ENCODE measurements at regions not wholly inside any gene's neighbourhood (a gene's known extent, or its start where the extent isn't known, plus 50 kb on each side); places are given as distances from the start of the nearest gene placed in this dataset.

- no peak for DNase-seq (ENCODE audit: low read depth)
- ChIA-PET CTCF (no interaction called here), POLR2A (no interaction called here)
- H3K36me3 ChIP-seq (ENCODE audit: control insufficient read depth, insufficient read depth, low read length), result no peaks in the 10 kb centered on the region
- H3K27me3 ChIP-seq (ENCODE audit: control insufficient read depth, insufficient read depth, low read length), result no peaks in the 10 kb centered on the region
- no peak overlapping the region for H3K4me3 ChIP-seq (ENCODE audit: low read depth, low read length)
- no peak for TF ChIP-seq CTCF (IDR thresholded peaks at IDR 0.05; ENCODE audit: insufficient read depth, low read depth, low read length)
Measured at GRCh38 chr3:16743276-16743675, 138.1 kb upstream of the DAZL start.

- Histone ChIP-seq H3K4me3 (ENCODE audit: low read depth, low read length) (no peak overlapping the region), H3K36me3 (ENCODE audit: control insufficient read depth, insufficient read depth, low read length) (no peaks in the 10 kb centered on the region), H3K27me3 (ENCODE audit: control insufficient read depth, insufficient read depth, low read length) (no peaks in the 10 kb centered on the region)
- POLR2A ChIA-PET, result no interaction called here
- DNase-seq (ENCODE audit: low read depth), result no peak
- no peak for TF ChIP-seq CTCF (IDR thresholded peaks at IDR 0.05; ENCODE audit: insufficient read depth, low read depth, low read length)
- CTCF ChIA-PET, result interaction anchor here (1.0 kb wide), 1 partner anchor 8 kb away, joined by 3 read pairs; no protein-coding TSS in a partner anchor
Measured at GRCh38 chr3:16759227-16759903, 125.4 kb upstream of the PLCL2 start.

GRCh38 chr3:16761571-16761970 is 123.2 kb upstream of the PLCL2 start:
- peak; percentile 52 for DNase-seq (ENCODE audit: low read depth)
- TF ChIP-seq CTCF (IDR thresholded peaks at IDR 0.05; ENCODE audit: insufficient read depth, low read depth, low read length), result no peak
- Histone ChIP-seq H3K27me3 (ENCODE audit: control insufficient read depth, insufficient read depth, low read length) (no peaks in the 10 kb centered on the region), H3K4me3 (ENCODE audit: low read depth, low read length) (no peak overlapping the region), H3K36me3 (ENCODE audit: control insufficient read depth, insufficient read depth, low read length) (no peaks in the 10 kb centered on the region)
- POLR2A ChIA-PET, result no interaction called here
- CTCF ChIA-PET, result no interaction called here

- Histone ChIP-seq H3K4me3 (ENCODE audit: low read depth, low read length) (no peak overlapping the region), H3K36me3 (ENCODE audit: control insufficient read depth, insufficient read depth, low read length) (no peaks in the 10 kb centered on the region), H3K27me3 (ENCODE audit: control insufficient read depth, insufficient read depth, low read length) (no peaks in the 10 kb centered on the region)
- no peak for DNase-seq (ENCODE audit: low read depth)
- no peak for TF ChIP-seq CTCF (IDR thresholded peaks at IDR 0.05; ENCODE audit: insufficient read depth, low read depth, low read length)
- CTCF ChIA-PET, result interaction anchor here (0.5 kb wide), 1 partner anchor 268 kb away, joined by 3 read pairs; no protein-coding TSS in a partner anchor
- POLR2A ChIA-PET, result interaction anchor here (0.6 kb wide), 1 partner anchor 13 kb away, joined by 6 read pairs; no protein-coding TSS in a partner anchor
Measured at GRCh38 chr3:16765661-16766060, 119.1 kb upstream of the PLCL2 start.

- no peak for DNase-seq (ENCODE audit: low read depth)
- Histone ChIP-seq H3K4me3 (ENCODE audit: low read depth, low read length) (no peak overlapping the region), H3K27me3 (ENCODE audit: control insufficient read depth, insufficient read depth, low read length) (no peaks in the 10 kb centered on the region), H3K36me3 (ENCODE audit: control insufficient read depth, insufficient read depth, low read length) (no peaks in the 10 kb centered on the region)
- peak; percentile 8; the same call in 1 of the 2 replicates for TF ChIP-seq CTCF (IDR thresholded peaks at IDR 0.05; ENCODE audit: insufficient read depth, low read depth, low read length)
- CTCF ChIA-PET, result interaction anchor here (0.9 kb wide), 1 partner anchor 8 kb away, joined by 3 read pairs; no protein-coding TSS in a partner anchor
- POLR2A ChIA-PET, result no interaction called here
Measured at GRCh38 chr3:16767006-16767405, 117.7 kb upstream of the PLCL2 start.
